ENCODE measurements at regions not wholly inside any gene's neighbourhood (a gene's known extent, or its start where the extent isn't known, plus 50 kb on each side); places are given as distances from the start of the nearest gene placed in this dataset.

- DNase-seq (ENCODE audit: low spot score) = no peak
Observed at GRCh38 chr1:112317611-112318062, 78.4 kb upstream of the CTTNBP2NL start.

GRCh38 chr1:112318263-112318662, 77.8 kb upstream of the CTTNBP2NL start:
- DNase-seq (ENCODE audit: low spot score) = no peak

DNA sequence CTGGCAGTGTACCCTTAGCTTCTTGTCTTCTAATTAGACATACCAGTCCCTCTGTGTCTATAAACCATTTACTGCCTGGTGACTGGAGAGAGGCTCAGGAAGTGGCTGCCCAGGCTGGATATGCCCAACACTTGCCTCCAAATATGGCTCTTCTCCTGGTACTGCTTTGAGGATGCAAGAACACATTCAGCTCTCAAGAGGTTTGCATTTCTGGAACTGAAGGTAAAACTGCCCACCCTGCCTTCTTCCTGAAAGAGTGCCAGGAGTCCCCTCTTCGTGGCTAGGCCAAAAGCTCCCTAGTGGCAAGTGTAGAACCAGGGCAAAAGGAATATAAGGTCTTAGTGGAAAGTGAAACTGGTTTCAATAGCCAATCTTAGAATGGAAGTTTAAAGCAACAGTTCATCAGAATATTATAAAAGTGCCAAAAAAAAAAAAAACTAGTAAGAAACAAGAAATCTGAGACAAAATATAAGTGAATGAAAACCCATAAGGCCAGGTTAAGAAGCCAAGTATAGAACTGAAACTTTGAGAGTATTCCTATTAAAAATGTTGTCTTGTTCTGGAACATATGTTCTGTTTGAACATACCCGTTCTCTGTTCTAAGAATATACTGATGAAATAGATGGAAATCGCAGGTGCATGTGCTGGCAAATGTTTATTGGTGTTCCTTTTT, 77.2 kb upstream of the CTTNBP2NL start:
- DNase-seq (ENCODE audit: low spot score) = peak; percentile 50

DNA sequence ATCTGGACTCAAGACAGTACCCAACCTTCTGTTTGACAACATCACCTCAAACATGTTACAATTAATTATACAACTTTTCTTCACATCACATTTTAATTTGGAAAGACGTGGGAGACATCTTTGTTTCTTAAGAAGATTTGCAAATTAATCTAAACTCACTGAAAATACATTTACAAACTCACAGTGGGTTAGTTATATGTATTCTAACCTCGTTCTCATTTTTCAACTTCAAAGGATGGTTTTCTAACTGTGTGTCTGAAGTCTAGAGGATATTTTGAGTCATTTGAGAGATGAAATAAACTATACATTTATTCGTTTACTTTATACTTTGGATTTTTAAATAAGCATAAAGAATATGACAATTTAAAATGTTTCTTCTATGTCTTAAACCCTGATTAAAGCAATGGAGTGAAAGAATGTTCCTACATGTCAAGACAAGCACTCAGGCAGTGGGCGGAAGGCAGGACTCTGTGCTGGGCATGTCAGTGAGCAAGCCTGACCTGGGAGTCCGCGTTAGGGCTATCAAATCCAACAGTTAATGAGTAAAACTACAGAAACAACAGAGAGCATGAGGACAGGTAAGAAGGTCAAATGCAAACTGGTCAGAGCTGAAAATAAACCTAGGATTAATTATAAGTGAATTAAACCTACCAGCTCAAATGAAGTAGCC, 76.5 kb upstream of the CTTNBP2NL start:
- no peak for DNase-seq (ENCODE audit: low spot score)

DNA sequence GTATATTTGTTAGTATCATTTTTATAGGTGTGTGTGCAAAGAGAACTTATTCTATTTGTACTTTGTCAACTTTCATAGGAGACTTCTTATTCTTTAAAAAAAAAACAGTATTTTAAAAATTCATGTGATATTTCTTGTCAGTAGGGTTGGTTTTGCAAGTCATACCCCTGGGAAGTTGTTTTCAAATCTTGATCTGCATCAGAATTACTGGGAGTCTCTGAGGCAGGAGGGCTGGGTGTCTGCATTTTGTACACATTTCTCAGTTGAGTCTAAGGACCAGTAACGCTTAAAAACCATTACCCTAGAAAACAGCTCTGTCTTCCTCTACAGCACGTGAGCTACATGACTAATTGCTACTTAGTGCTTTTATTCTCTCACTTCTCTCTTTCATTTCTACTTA, 76.0 kb upstream of the CTTNBP2NL start:
- DNase-seq (ENCODE audit: low spot score) = no peak

DNA sequence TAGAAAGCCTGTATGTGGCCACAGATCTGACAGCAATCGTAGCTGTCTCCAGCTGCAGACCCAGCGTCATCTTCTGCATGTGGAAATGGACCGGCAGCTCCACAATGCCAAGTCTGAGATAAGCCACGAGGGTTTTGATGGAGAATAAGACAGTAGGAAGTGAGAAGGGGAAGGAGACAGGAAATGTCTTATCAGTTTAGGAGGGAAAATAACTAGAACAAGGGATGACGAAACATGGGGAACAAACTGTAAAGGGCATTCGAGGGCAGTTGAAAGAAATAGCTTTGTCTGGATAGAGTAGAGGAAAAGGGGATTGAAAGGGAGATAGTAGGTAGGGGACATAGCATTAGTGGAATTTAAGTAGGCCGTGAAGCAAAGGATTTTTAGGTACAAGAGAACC, 74.0 kb upstream of the CTTNBP2NL start:
- DNase-seq (ENCODE audit: low spot score) = no peak

GRCh38 chr1:112322983-112323678, 72.9 kb upstream of the CTTNBP2NL start:
- no peak for DNase-seq (ENCODE audit: low spot score)

- DNase-seq (ENCODE audit: low spot score) = no peak
Observed at GRCh38 chr1:112325504-112325903, 70.5 kb upstream of the CTTNBP2NL start.

GRCh38 chr1:112328600-112328999, 67.4 kb upstream of the CTTNBP2NL start:
- DNase-seq (ENCODE audit: low spot score) = no peak

- no peak for DNase-seq (ENCODE audit: low spot score)
Observed at GRCh38 chr1:112332176-112333150, 63.6 kb upstream of the CTTNBP2NL start.

GRCh38 chr1:112335351-112335750, 60.7 kb upstream of the CTTNBP2NL start:
- no peak for DNase-seq (ENCODE audit: low spot score)

- DNase-seq (ENCODE audit: low spot score) = peak; percentile 41
Observed at GRCh38 chr1:112337028-112337531, 58.9 kb upstream of the CTTNBP2NL start.

- no peak for DNase-seq (ENCODE audit: low spot score)
Observed at GRCh38 chr1:112341986-112342385, 54.0 kb upstream of the CTTNBP2NL start.

- no peak for DNase-seq (ENCODE audit: low spot score)
Observed at GRCh38 chr1:112342558-112342957, 53.5 kb upstream of the CTTNBP2NL start.

DNA sequence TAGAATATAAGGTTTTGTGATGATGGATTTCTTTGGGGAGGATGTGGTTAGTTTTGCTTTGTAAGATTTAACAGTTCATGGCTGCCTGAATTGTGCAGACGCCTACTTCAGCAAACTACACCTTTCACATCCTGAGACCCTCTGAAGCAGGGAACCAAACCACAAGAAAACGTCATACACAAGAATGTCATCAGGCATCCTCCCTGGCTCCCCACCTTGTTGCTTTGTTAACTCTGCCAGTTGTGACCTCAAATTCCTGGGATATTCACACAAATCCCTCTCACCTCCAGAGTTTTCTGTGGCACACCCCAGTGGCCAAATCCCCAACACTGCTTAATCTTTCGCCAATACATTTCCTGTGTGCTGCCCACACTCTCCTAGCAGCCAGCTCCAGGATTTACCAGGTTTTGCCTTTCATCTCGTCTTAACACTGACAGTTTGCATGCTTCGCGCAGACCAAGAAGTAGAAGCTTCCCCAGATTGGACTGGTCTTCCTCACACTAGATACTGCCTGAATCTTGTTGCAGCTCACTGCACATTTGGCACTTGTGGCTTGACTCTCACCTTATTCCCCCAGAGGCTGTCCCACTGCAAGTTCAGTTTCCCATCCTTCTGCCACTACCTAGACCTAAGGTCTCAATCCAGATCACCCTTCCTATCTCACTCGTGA, 51.1 kb upstream of the CTTNBP2NL start:
- DNase-seq (ENCODE audit: low spot score) = peak; percentile 50

Measured in SW480 (cell line).